Uterus (tissue), 3 donors: ENCODE measurements at regions not wholly inside any gene's neighbourhood (a gene's known extent, or its start where the extent isn't known, plus 50 kb on each side); places are given as distances from the start of the nearest gene placed in this dataset.
A peak's percentile ranks its signal among the peaks of the same experiment; 100 is the strongest.

ENCODE experiments used
- DNase-seq, 2 donors: peaks; one replicate each; pipeline ENCODE4 v3.0.0-alpha.2; 2019 to 2020
- H3K27ac ChIP-seq, 2 donors: fragments of 200-600 bp; sonication (generic); 1 replicate in 1 of 2; 2 replicates in 1 of 2; pipeline ENCODE4 v1.5.1; 2016 to 2018
- H3K27me3 ChIP-seq, 2 donors: fragments of 200-600 bp; sonication (generic); one replicate each; pipeline ENCODE4 v1.5.1; 2018 to 2019; ENCODE audit warnings: control low read depth in 1 of 2
- H3K36me3 ChIP-seq, 2 donors: fragments of 200-600 bp; sonication (generic); one replicate each; pipeline ENCODE4 v1.5.1; 2019; ENCODE audit warnings: control low read depth in 1 of 2
- H3K4me1 ChIP-seq, 2 donors: fragments of 200-600 bp; sonication (generic); one replicate each; pipeline ENCODE4 v1.5.1; 2018 to 2019; ENCODE audit warnings: control low read depth in 1 of 2
- H3K4me3 ChIP-seq, 2 donors: fragments of 200-600 bp; sonication (generic); 1 replicate in 1 of 2; 2 replicates in 1 of 2; pipeline ENCODE4 v1.5.1; 2018 to 2019; ENCODE audit warnings: mild to moderate bottlenecking in 1 of 2
- H3K9me3 ChIP-seq, 2 donors: fragments of 200-600 bp; sonication (generic); one replicate each; pipeline ENCODE4 v1.5.1; 2019; ENCODE audit warnings: control low read depth in 1 of 2
- CTCF ChIP-seq, 4 experiments: fragments of 200-600 bp in 2 of 4; fragments of 450-650 bp in 2 of 4; sonication (generic) in 2 of 4; IDR thresholded peaks; one replicate each; pipeline ENCODE4 v1.5.1; 2016 to 2019; ENCODE audit warnings: antibody characterized with exemption in 4 of 4, mild to moderate bottlenecking in 2 of 4, moderate library complexity in 1 of 4
- POLR2A ChIP-seq, 2 donors: fragments of 450-650 bp; IDR thresholded peaks; one replicate each; pipeline ENCODE4 v1.6.1; 2016; ENCODE audit warnings: antibody characterized with exemption in 2 of 2, mild to moderate bottlenecking in 1 of 2, moderate library complexity in 1 of 2
- intact Hi-C: fragments of 100-400 bp; cut with DNase I; formaldehyde crosslinking; loops from one replicate; pipeline ENCODE4 v1.15.1; 2023; ENCODE audit warnings: low total_unique reads
- donor health status: DM: yes; HTN: yes; CAD: no.

- intact Hi-C loops: no loop called here
- no peak overlapping the region for H3K4me3 ChIP-seq
- no peaks in the 10 kb centered on the region for H3K9me3 ChIP-seq
- no peaks in the 10 kb centered on the region for H3K4me1 ChIP-seq
- no peak for TF ChIP-seq POLR2A (IDR thresholded peaks at IDR 0.05)
- no peak for TF ChIP-seq CTCF (IDR thresholded peaks at IDR 0.05)
- no peaks in the 10 kb centered on the region for H3K27me3 ChIP-seq
- H3K36me3 ChIP-seq: no peaks in the 10 kb centered on the region
- H3K27ac ChIP-seq: no peak overlapping the region
- DNase-seq: no peak
These were observed 435.3 kb downstream of the NR2F1-AS1 start for GRCh38 chr5:93145767-93146166.

GRCh38 chr5:93145019-93145418 is 436.0 kb downstream of the NR2F1-AS1 start:
- intact Hi-C loops: no loop called here
- no peaks in the 10 kb centered on the region for H3K9me3 ChIP-seq
- no peak for DNase-seq
- H3K4me3 ChIP-seq: no peak overlapping the region
- TF ChIP-seq POLR2A (IDR thresholded peaks at IDR 0.05) (no peak), CTCF (IDR thresholded peaks at IDR 0.05) (no peak)
- no peaks in the 10 kb centered on the region for H3K36me3 ChIP-seq
- no peaks in the 10 kb centered on the region for H3K27me3 ChIP-seq
- no peak overlapping the region for H3K27ac ChIP-seq
- H3K4me1 ChIP-seq: no peaks in the 10 kb centered on the region

- TF ChIP-seq POLR2A (IDR thresholded peaks at IDR 0.05) (no peak), CTCF (IDR thresholded peaks at IDR 0.05) (no peak)
- no peaks in the 10 kb centered on the region for H3K27me3 ChIP-seq
- no peaks in the 10 kb centered on the region for H3K36me3 ChIP-seq
- no peaks in the 10 kb centered on the region for H3K4me1 ChIP-seq
- intact Hi-C loops: no loop called here
- H3K4me3 ChIP-seq: no peak overlapping the region
- peak overlapping the region; percentile 53 to 69 for H3K27ac ChIP-seq
- DNase-seq: no peak
- no peaks in the 10 kb centered on the region for H3K9me3 ChIP-seq
These were observed 439.1 kb downstream of the NR2F1-AS1 start for GRCh38 chr5:93141969-93142368.

GRCh38 chr5:93130624-93131490 is 450.2 kb downstream of the NR2F1-AS1 start:
- no peaks in the 10 kb centered on the region for H3K9me3 ChIP-seq
- intact Hi-C loops: no loop called here
- DNase-seq: peak; percentile 19 to 36
- no peaks in the 10 kb centered on the region for H3K36me3 ChIP-seq
- H3K27ac ChIP-seq: peak overlapping the region; percentile 32 to 56
- TF ChIP-seq POLR2A (IDR thresholded peaks at IDR 0.05): no peak
- TF ChIP-seq CTCF (IDR thresholded peaks at IDR 0.05): no peak
- peaks cover 0 to 22% of the 10 kb centered on the region in 2 donors for H3K4me1 ChIP-seq
- H3K27me3 ChIP-seq: no peaks in the 10 kb centered on the region
- no peak overlapping the region for H3K4me3 ChIP-seq

- no peak overlapping the region for H3K4me3 ChIP-seq
- H3K27ac ChIP-seq: peak overlapping the region in 1 of 2 donors; percentile 38
- no peak for TF ChIP-seq CTCF (IDR thresholded peaks at IDR 0.05)
- no peak for TF ChIP-seq POLR2A (IDR thresholded peaks at IDR 0.05)
- H3K27me3 ChIP-seq: no peaks in the 10 kb centered on the region
- peaks cover 0 to 22% of the 10 kb centered on the region in 2 donors for H3K4me1 ChIP-seq
- DNase-seq: no peak
- no peaks in the 10 kb centered on the region for H3K9me3 ChIP-seq
- no peaks in the 10 kb centered on the region for H3K36me3 ChIP-seq
- intact Hi-C loops: no loop called here
These were observed 454.4 kb downstream of the NR2F1-AS1 start for GRCh38 chr5:93126634-93127033.
